Body of pancreas (tissue), 4 donors: ENCODE measurements at regions not wholly inside any gene's neighbourhood (a gene's known extent, or its start where the extent isn't known, plus 50 kb on each side); places are given as distances from the start of the nearest gene placed in this dataset.

Experiments
- CTCF ChIP-seq, 7 experiments: fragments of 450-650 bp in 4 of 7; fragments of 200-600 bp in 3 of 7; sonication (generic) in 3 of 7; IDR thresholded peaks; one replicate each; pipeline ENCODE4 v1.5.1; 2016 to 2019; ENCODE audit warnings: antibody characterized with exemption in 7 of 7
- POLR2A ChIP-seq, 3 donors: fragments of 450-650 bp; IDR thresholded peaks; one replicate each; pipeline ENCODE4 v1.6.1; 2016; ENCODE audit warnings: antibody characterized with exemption in 3 of 3, mild to moderate bottlenecking in 2 of 3

GRCh38 chr22:48697223-48697622 lies 1130.5 kb downstream of the BRD1 start:
- TF ChIP-seq CTCF (IDR thresholded peaks at IDR 0.05) (peak in 1 of 7 experiments; percentile 5), POLR2A (IDR thresholded peaks at IDR 0.05) (no peak)
